HCT116 (cell line): ENCODE measurements at regions not wholly inside any gene's neighbourhood (a gene's known extent, or its start where the extent isn't known, plus 50 kb on each side); places are given as distances from the start of the nearest gene placed in this dataset.

ENCODE experiments used
- ATAC-seq: fragments of 200-7000 bp; cut with Tn5 transposase; 2 replicates; pipeline ENCODE4 v1.9.1; 2020; ENCODE audit warnings: mild to moderate bottlenecking, moderate library complexity
- BruUV-seq: library from RNA; stranded (reverse); fragments of 400-500 nt; replicated peaks from 2 replicates; lab custom pipeline; 2021; lab: Mats Ljungman, UMichigan
- CTCF ChIA-PET: fragments of 300-600 bp; sonication (Branson Sonifier 250); formaldehyde crosslinking; loops from one replicate; lab custom pipeline; 2021; ENCODE audit warnings: antibody characterized with exemption; lab: Charles Lee
- POLR2A ChIA-PET: fragments of 300-600, 350-600 bp; sonication (Branson Sonifier 250); formaldehyde crosslinking; loops from one replicate; lab custom pipeline; 2021; ENCODE audit warnings: antibody characterized with exemption; lab: Charles Lee
- RAD21 ChIA-PET, 2 experiments: fragments of 300-600 bp; sonication (Branson Sonifier 250); formaldehyde crosslinking; loops; one replicate each; lab custom pipeline; 2023; ENCODE audit warnings: low total read pairs in 2 of 2; ENCODE audit not compliant: uncharacterized antibody in 2 of 2, unreplicated experiment in 2 of 2, low non-redundant PET in 1 of 2; lab: Charles Lee
- DNase-seq: peaks from one replicate; pipeline ENCODE4 v3.0.0-alpha.2; 2010; ENCODE audit warnings: low read depth, low spot score
- H2AFZ ChIP-seq: fragments of 200-600 bp; shearing (Covaris generic), sonication (generic); 2 replicates; pipeline ENCODE4 v1.6.1; 2017; ENCODE audit warnings: low read depth, mixed run types, mixed read lengths, antibody characterized with exemption, low read length; ENCODE audit not compliant: poor library complexity, severe bottlenecking
- H3K27ac ChIP-seq: 2 replicates; pipeline ENCODE4 v1.5.1; 2012; ENCODE audit warnings: low read depth, low read length
- H3K27me3 ChIP-seq: fragments of 200-600 bp; sonication (generic); 2 replicates; pipeline ENCODE4 v1.6.1; 2016; ENCODE audit warnings: mixed run types, low read length, mixed read lengths; ENCODE audit not compliant: insufficient read depth
- H3K36me3 ChIP-seq, 2 experiments: fragments of 200-500 bp in 1 of 2; fragments of 200-600 bp in 1 of 2; sonication (Bioruptor generic) in 1 of 2; sonication (generic) in 1 of 2; 2 replicates each; pipeline versions ENCODE4 v1.5.1 to v1.6.1; 2014 to 2016; ENCODE audit warnings: low read length in 2 of 2, inconsistent platforms in 1 of 2, mixed read lengths in 1 of 2, mixed run types in 1 of 2; ENCODE audit not compliant: insufficient read depth in 2 of 2, control insufficient read depth in 1 of 2
- H3K4me1 ChIP-seq, 2 experiments: fragments of 200-600 bp in 1 of 2; sonication (generic) in 1 of 2; 2 replicates each; pipeline versions ENCODE4 v1.5.1 to v1.6.1; 2012 to 2017; ENCODE audit warnings: low read length in 2 of 2, inconsistent platforms in 1 of 2, mild to moderate bottlenecking in 1 of 2, mixed read lengths in 1 of 2, mixed run types in 1 of 2, moderate library complexity in 1 of 2; ENCODE audit not compliant: insufficient read depth in 2 of 2, control insufficient read depth in 1 of 2
- H3K4me2 ChIP-seq: fragments of 200-600 bp; sonication (generic); 2 replicates; pipeline ENCODE4 v1.6.1; 2017; ENCODE audit warnings: mixed run types, low read length, mixed read lengths
- H3K4me3 ChIP-seq, 2 experiments: fragments of 200-600 bp in 1 of 2; sonication (generic) in 1 of 2; replicated peaks in 1 of 2; 2 replicates each; pipeline ENCODE4 v1.5.1; 2011 to 2016; ENCODE audit warnings: low read length in 2 of 2, control low read depth in 1 of 2, low read depth in 1 of 2, mild to moderate bottlenecking in 1 of 2, mixed read lengths in 1 of 2, mixed run types in 1 of 2
- H3K79me2 ChIP-seq: fragments of 200-600 bp; sonication (generic); 2 replicates; pipeline ENCODE4 v1.6.1; 2017; ENCODE audit warnings: mild to moderate bottlenecking, mixed run types, low read length, moderate library complexity, mixed read lengths; ENCODE audit not compliant: insufficient read depth
- H3K9ac ChIP-seq: fragments of 200-600 bp; sonication (generic); 2 replicates; pipeline ENCODE4 v1.6.1; 2016; ENCODE audit warnings: low read length, mixed read lengths
- H3K9me2 ChIP-seq: fragments of 200-600 bp; sonication (generic), shearing (Covaris generic); 2 replicates; pipeline ENCODE4 v1.6.1; 2017; ENCODE audit warnings: mixed run types, mild to moderate bottlenecking, moderate library complexity; ENCODE audit not compliant: insufficient read depth
- H3K9me3 ChIP-seq, 2 experiments: fragments of 200-500 bp in 1 of 2; fragments of 200-600 bp in 1 of 2; sonication (Bioruptor generic) in 1 of 2; sonication (generic) in 1 of 2; 2 replicates each; pipeline ENCODE4 v1.6.1; 2014 to 2017; ENCODE audit warnings: low read length in 2 of 2, mixed read lengths in 2 of 2, inconsistent platforms in 1 of 2, low read depth in 1 of 2, mild to moderate bottlenecking in 1 of 2, mixed run types in 1 of 2, moderate library complexity in 1 of 2; ENCODE audit not compliant: control insufficient read depth in 1 of 2, insufficient read depth in 1 of 2
- H4K20me1 ChIP-seq: fragments of 200-600 bp; sonication (generic), shearing (Covaris generic); 2 replicates; pipeline ENCODE4 v1.6.1; 2017; ENCODE audit warnings: mixed run types, mild to moderate bottlenecking, moderate library complexity; ENCODE audit not compliant: insufficient read depth
- CBX3 ChIP-seq: IDR thresholded peaks from 2 replicates; pipeline ENCODE4 v1.6.1; 2012; ENCODE audit warnings: low read depth
- CEBPB ChIP-seq: IDR thresholded peaks from 2 replicates; pipeline ENCODE4 v1.6.1; 2012; ENCODE audit warnings: low read depth
- ELF1 ChIP-seq: IDR thresholded peaks from 2 replicates; pipeline ENCODE4 v1.6.1; 2012; ENCODE audit warnings: low read depth, borderline replicate concordance
- EZH2 ChIP-seq: fragments of 200-600 bp; sonication (generic); IDR thresholded peaks from 2 replicates; pipeline ENCODE4 v1.6.1; 2017; ENCODE audit warnings: antibody characterized with exemption, mixed run types
- EZH2phosphoT487 ChIP-seq: fragments of 200-600 bp; IDR thresholded peaks from 2 replicates; pipeline ENCODE4 v1.6.1; 2018; ENCODE audit warnings: antibody characterized with exemption, borderline replicate concordance
- FOSL1 ChIP-seq: IDR thresholded peaks from 2 replicates; pipeline ENCODE4 v1.6.1; 2012; ENCODE audit warnings: low read depth
- JUND ChIP-seq: IDR thresholded peaks from 2 replicates; pipeline ENCODE4 v1.6.1; 2012
- POLR2A ChIP-seq: IDR thresholded peaks from 2 replicates; pipeline ENCODE4 v1.7.0; 2011; ENCODE audit warnings: borderline replicate concordance; ENCODE audit not compliant: insufficient read depth, insufficient read length; ENCODE audit errors: extremely low read depth
- RAD21 ChIP-seq: IDR thresholded peaks from 2 replicates; pipeline ENCODE4 v1.6.1; 2012; ENCODE audit warnings: low read depth, mild to moderate bottlenecking
- SRF ChIP-seq: IDR thresholded peaks from 2 replicates; pipeline ENCODE4 v1.6.1; 2012; ENCODE audit warnings: low read depth
- TCF7L2 ChIP-seq: IDR thresholded peaks from 2 replicates; pipeline ENCODE4 v1.7.0; 2011; ENCODE audit warnings: borderline replicate concordance, inconsistent platforms; ENCODE audit not compliant: insufficient read depth, insufficient read length; ENCODE audit errors: extremely low read depth
- YY1 ChIP-seq: IDR thresholded peaks from 2 replicates; pipeline ENCODE4 v1.6.1; 2011; ENCODE audit warnings: low read length, low read depth, moderate library complexity, mild to moderate bottlenecking; ENCODE audit not compliant: insufficient replicate concordance; ENCODE audit errors: extremely low read depth
- ZFX ChIP-seq: fragments of 450-650 bp; IDR thresholded peaks from 2 replicates; pipeline ENCODE4 v1.6.1; 2017
- ZNF274 ChIP-seq: fragments of 200-500 bp; sonication (Bioruptor generic); IDR thresholded peaks from 2 replicates; pipeline ENCODE4 v1.6.1; 2014; ENCODE audit warnings: mild to moderate bottlenecking, low read depth, low read length, inconsistent platforms
- intact Hi-C: fragments of 100-400 bp; cut with micrococcal nuclease; formaldehyde crosslinking; loops from 2 replicates; pipeline ENCODE4 v1.10.0; 2022

GRCh38 chr4:123216946-123217345, 179.6 kb upstream of the SPRY1 start:
- no peak for ATAC-seq
- CTCF ChIA-PET, result no interaction called here
- RAD21 ChIA-PET, result no interaction called here

GRCh38 chr4:123217664-123218063, 178.9 kb upstream of the SPRY1 start:
- H3K79me2 ChIP-seq, result no peaks in the 10 kb centered on the region
- H4K20me1 ChIP-seq, result no peaks in the 10 kb centered on the region
- no peaks in the 10 kb centered on the region for H3K4me1 ChIP-seq
- no peak for DNase-seq
- no peak for TF ChIP-seq EZH2
- TF ChIP-seq RAD21, result no peak
- TF ChIP-seq EZH2phosphoT487, result no peak
- TF ChIP-seq CEBPB, result no peak
- TF ChIP-seq ZNF274, result no peak
- no peak for TF ChIP-seq JUND
- no peak for TF ChIP-seq YY1
- no peak for TF ChIP-seq SRF
- no peak for TF ChIP-seq ZFX
- TF ChIP-seq TCF7L2, result no peak
- TF ChIP-seq ELF1, result no peak
- TF ChIP-seq POLR2A, result no peak
- no peak overlapping the region for H3K27ac ChIP-seq
- ChIA-PET RAD21 (no interaction called here), POLR2A (no interaction called here), CTCF (no interaction called here)
- no peaks in the 10 kb centered on the region for H3K36me3 ChIP-seq
- H3K9ac ChIP-seq, result no peak overlapping the region
- no peak overlapping the region for H3K4me3 ChIP-seq
- intact Hi-C loops, result no loop called here
- H3K9me2 ChIP-seq, result no peaks in the 10 kb centered on the region
- BruUV-seq, result no TSS peak
- H3K27me3 ChIP-seq, result no peaks in the 10 kb centered on the region
- no peak overlapping the region for H3K4me2 ChIP-seq
- no peak for ATAC-seq
- no peak overlapping the region for H2AFZ ChIP-seq
- H3K9me3 ChIP-seq, result no peaks in the 10 kb centered on the region

More at GRCh38 chr4:123216946-123217345, 179.6 kb upstream of the SPRY1 start:
- intact Hi-C loops, result no loop called here
- H3K27ac ChIP-seq, result no peak overlapping the region
- H3K4me2 ChIP-seq, result no peak overlapping the region
- no peak overlapping the region for H2AFZ ChIP-seq
- no peaks in the 10 kb centered on the region for H3K27me3 ChIP-seq
- H3K9me3 ChIP-seq, result no peaks in the 10 kb centered on the region
- no peaks in the 10 kb centered on the region for H3K9me2 ChIP-seq
- no peak overlapping the region for H3K4me3 ChIP-seq
- DNase-seq, result no peak
- BruUV-seq, result no TSS peak
- POLR2A ChIA-PET, result no interaction called here
- TF ChIP-seq FOSL1 (no peak), TCF7L2 (no peak), EZH2 (no peak), CBX3 (no peak)
- TF ChIP-seq, all 23 proteins: peak for 0
- no peaks in the 10 kb centered on the region for H4K20me1 ChIP-seq
- no peaks in the 10 kb centered on the region for H3K79me2 ChIP-seq
- no peak overlapping the region for H3K9ac ChIP-seq
- H3K4me1 ChIP-seq, result no peaks in the 10 kb centered on the region
- H3K36me3 ChIP-seq, result no peaks in the 10 kb centered on the region
